ENCODE measurements at regions not wholly inside any gene's neighbourhood (a gene's known extent, or its start where the extent isn't known, plus 50 kb on each side); places are given as distances from the start of the nearest gene placed in this dataset.
"Not testable (repeated sequence)": the region's sequence is repeated elsewhere in the genome, so short reads cannot be mapped to it uniquely, and the experiment has no call there.

DNA sequence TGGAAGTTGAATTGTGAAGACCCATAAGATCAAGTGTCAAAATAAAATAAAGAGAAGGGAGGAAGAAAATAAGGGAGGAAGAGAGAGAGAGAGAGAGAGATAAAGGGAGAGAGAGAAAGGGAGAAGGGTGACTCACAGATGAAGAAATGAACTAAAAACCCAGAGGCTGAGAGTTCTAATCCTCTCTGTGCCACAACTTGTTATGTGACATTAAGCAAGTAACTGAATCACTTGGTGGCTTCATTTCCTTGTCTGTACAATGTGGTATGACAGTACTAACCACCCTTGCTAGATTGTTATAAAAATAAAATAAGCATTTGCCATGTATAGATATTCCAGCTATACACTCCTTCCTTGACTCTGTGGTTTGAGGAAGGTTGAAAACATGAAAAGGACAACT, 189.0 kb upstream of the FRMD6 start:
- Histone ChIP-seq H3K27ac (ENCODE audit: low read length) (no peak overlapping the region), H3K4me3 (ENCODE audit: low read depth in 1 of 2, low read length in 2 of 2) (no peak overlapping the region), H3K36me3 (ENCODE audit: control insufficient read depth in 1 of 2, insufficient read depth in 2 of 2, low read length in 2 of 2) (no peaks in the 10 kb centered on the region), H3K4me1 (ENCODE audit: control insufficient read depth in 1 of 2, insufficient read depth in 2 of 2, low read length in 2 of 2) (no peaks in the 10 kb centered on the region), H3K9me3 (ENCODE audit: control insufficient read depth in 1 of 2, low read length in 2 of 2) (no peaks in the 10 kb centered on the region), H3K27me3 (ENCODE audit: low read depth, low read length) (no peaks in the 10 kb centered on the region)

DNA sequence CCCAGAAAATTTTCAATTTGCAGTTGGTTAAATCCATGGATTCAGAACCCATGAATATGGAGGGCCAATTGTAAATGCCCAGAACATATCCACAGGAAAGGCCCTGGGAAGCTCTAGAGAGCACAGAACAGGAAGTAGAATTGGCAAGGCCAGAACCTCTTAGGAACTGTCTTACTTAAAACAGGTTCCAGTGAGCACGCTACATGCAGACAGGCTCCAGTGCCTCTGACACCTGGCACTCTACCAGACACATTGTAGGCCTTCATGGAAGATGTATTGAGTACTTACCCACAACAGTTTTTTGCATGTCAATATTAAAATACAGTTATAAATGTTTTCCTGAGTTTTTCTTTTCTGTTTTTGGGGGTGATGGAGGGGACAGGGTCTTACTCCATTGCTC, 188.2 kb upstream of the FRMD6 start:
- no peak overlapping the region for H3K27ac ChIP-seq (ENCODE audit: low read length)
- H3K36me3 ChIP-seq (ENCODE audit: control insufficient read depth in 1 of 2, insufficient read depth in 2 of 2, low read length in 2 of 2), result no peaks in the 10 kb centered on the region
- no peak overlapping the region for H3K4me3 ChIP-seq (ENCODE audit: low read depth in 1 of 2, low read length in 2 of 2)
- no peaks in the 10 kb centered on the region for H3K27me3 ChIP-seq (ENCODE audit: low read depth, low read length)
- H3K9me3 ChIP-seq (ENCODE audit: control insufficient read depth in 1 of 2, low read length in 2 of 2), result no peaks in the 10 kb centered on the region
- no peaks in the 10 kb centered on the region for H3K4me1 ChIP-seq (ENCODE audit: control insufficient read depth in 1 of 2, insufficient read depth in 2 of 2, low read length in 2 of 2)

GRCh38 chr14:51464411-51464810, 187.3 kb upstream of the FRMD6 start:
- no peaks in the 10 kb centered on the region for H3K27me3 ChIP-seq (ENCODE audit: low read depth, low read length)
- no peak overlapping the region for H3K27ac ChIP-seq (ENCODE audit: low read length)
- H3K4me1 ChIP-seq (ENCODE audit: control insufficient read depth in 1 of 2, insufficient read depth in 2 of 2, low read length in 2 of 2), result no peaks in the 10 kb centered on the region
- no peak overlapping the region for H3K4me3 ChIP-seq (ENCODE audit: low read depth in 1 of 2, low read length in 2 of 2)
- H3K9me3 ChIP-seq (ENCODE audit: control insufficient read depth in 1 of 2, low read length in 2 of 2), result no peaks in the 10 kb centered on the region
- no peaks in the 10 kb centered on the region for H3K36me3 ChIP-seq (ENCODE audit: control insufficient read depth in 1 of 2, insufficient read depth in 2 of 2, low read length in 2 of 2)

DNA sequence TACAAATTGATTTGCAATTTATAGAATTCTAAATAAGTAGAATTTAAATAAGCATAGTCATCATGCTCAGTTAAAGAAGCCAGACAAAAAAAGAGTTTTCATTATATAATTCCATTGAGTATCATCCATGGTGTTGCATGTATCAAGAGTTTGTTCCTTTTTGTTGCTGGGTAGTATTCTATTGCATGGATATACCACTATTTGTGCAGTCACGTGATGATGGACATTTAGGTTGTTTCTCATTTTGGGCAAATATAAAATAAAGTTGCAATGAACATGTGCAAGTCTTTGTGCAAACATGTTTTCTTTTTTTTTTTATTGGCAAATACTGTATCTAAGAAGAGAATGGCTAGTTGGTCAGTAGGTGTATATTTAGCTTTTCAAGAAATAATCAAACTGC, 186.2 kb upstream of the FRMD6 start:
- Histone ChIP-seq H3K4me1 (ENCODE audit: control insufficient read depth in 1 of 2, insufficient read depth in 2 of 2, low read length in 2 of 2) (no peaks in the 10 kb centered on the region), H3K36me3 (ENCODE audit: control insufficient read depth in 1 of 2, insufficient read depth in 2 of 2, low read length in 2 of 2) (no peaks in the 10 kb centered on the region), H3K4me3 (ENCODE audit: low read depth in 1 of 2, low read length in 2 of 2) (no peak overlapping the region), H3K27ac (ENCODE audit: low read length) (no peak overlapping the region), H3K9me3 (ENCODE audit: control insufficient read depth in 1 of 2, low read length in 2 of 2) (no peaks in the 10 kb centered on the region), H3K27me3 (ENCODE audit: low read depth, low read length) (no peaks in the 10 kb centered on the region)

DNA sequence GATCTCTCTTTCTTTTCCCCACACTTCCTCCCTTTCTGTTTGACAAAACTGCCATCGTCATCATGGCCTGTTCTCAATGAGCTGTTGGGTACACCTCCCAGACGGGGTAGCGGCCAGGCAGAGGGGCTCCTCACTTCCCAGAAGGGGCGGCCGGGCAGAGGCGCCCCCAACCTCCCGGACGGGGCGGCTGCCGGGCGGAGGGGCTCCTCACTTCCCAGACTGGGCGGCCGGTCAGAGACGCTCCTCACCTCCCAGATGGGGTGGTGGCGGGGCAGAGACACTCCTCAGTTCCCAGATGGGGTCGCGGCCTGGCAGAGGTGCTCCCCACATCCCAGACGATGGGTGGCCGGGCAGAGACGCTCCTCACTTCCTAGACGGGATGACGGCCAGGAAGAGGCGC, 184.3 kb upstream of the FRMD6 start:
- not testable (repeated sequence) for H3K27me3 ChIP-seq (ENCODE audit: low read depth, low read length); H3K4me3 ChIP-seq (ENCODE audit: low read depth in 1 of 2, low read length in 2 of 2); H3K9me3 ChIP-seq (ENCODE audit: control insufficient read depth in 1 of 2, low read length in 2 of 2); H3K36me3 ChIP-seq (ENCODE audit: control insufficient read depth in 1 of 2, insufficient read depth in 2 of 2, low read length in 2 of 2); H3K27ac ChIP-seq (ENCODE audit: low read length); H3K4me1 ChIP-seq (ENCODE audit: control insufficient read depth in 1 of 2, insufficient read depth in 2 of 2, low read length in 2 of 2)

DNA sequence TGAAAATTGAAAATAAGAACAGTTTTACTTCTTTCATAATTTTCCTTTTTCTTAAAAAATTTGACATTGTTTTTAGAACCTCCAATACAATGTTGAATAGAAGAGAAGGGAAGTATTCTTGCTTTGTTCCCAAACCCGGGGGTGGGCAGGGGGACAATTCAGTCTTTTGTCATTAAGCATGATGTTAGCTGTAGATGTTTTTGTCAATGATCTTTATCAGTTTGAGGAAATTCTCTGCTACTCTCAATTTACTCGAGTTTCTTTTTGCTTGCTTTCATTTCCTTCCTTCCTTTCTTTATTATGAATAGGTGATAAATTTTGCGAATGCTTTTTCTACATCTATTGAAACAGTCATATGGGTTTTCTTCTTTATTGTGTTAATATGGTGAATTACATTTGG, 183.2 kb upstream of the FRMD6 start:
- Histone ChIP-seq H3K36me3 (ENCODE audit: control insufficient read depth in 1 of 2, insufficient read depth in 2 of 2, low read length in 2 of 2) (no peaks in the 10 kb centered on the region), H3K4me3 (ENCODE audit: low read depth in 1 of 2, low read length in 2 of 2) (no peak overlapping the region), H3K4me1 (ENCODE audit: control insufficient read depth in 1 of 2, insufficient read depth in 2 of 2, low read length in 2 of 2) (no peaks in the 10 kb centered on the region), H3K9me3 (ENCODE audit: control insufficient read depth in 1 of 2, low read length in 2 of 2) (no peaks in the 10 kb centered on the region), H3K27ac (ENCODE audit: low read length) (no peak overlapping the region), H3K27me3 (ENCODE audit: low read depth, low read length) (no peaks in the 10 kb centered on the region)

- H3K4me3 ChIP-seq (ENCODE audit: low read depth in 1 of 2, low read length in 2 of 2), result no peak overlapping the region
- H3K9me3 ChIP-seq (ENCODE audit: control insufficient read depth in 1 of 2, low read length in 2 of 2), result no peaks in the 10 kb centered on the region
- H3K27ac ChIP-seq (ENCODE audit: low read length), result no peak overlapping the region
- no peaks in the 10 kb centered on the region for H3K4me1 ChIP-seq (ENCODE audit: control insufficient read depth in 1 of 2, insufficient read depth in 2 of 2, low read length in 2 of 2)
- H3K27me3 ChIP-seq (ENCODE audit: low read depth, low read length), result no peaks in the 10 kb centered on the region
- no peaks in the 10 kb centered on the region for H3K36me3 ChIP-seq (ENCODE audit: control insufficient read depth in 1 of 2, insufficient read depth in 2 of 2, low read length in 2 of 2)
Observed at GRCh38 chr14:51472881-51473280, 178.8 kb upstream of the FRMD6 start.

- H3K9me3 ChIP-seq (ENCODE audit: control insufficient read depth in 1 of 2, low read length in 2 of 2), result no peaks in the 10 kb centered on the region
- H3K27me3 ChIP-seq (ENCODE audit: low read depth, low read length), result no peaks in the 10 kb centered on the region
- no peak overlapping the region for H3K27ac ChIP-seq (ENCODE audit: low read length)
- no peaks in the 10 kb centered on the region for H3K36me3 ChIP-seq (ENCODE audit: control insufficient read depth in 1 of 2, insufficient read depth in 2 of 2, low read length in 2 of 2)
- H3K4me3 ChIP-seq (ENCODE audit: low read depth in 1 of 2, low read length in 2 of 2), result no peak overlapping the region
- H3K4me1 ChIP-seq (ENCODE audit: control insufficient read depth in 1 of 2, insufficient read depth in 2 of 2, low read length in 2 of 2), result no peaks in the 10 kb centered on the region
Observed at GRCh38 chr14:51473351-51473750, 178.4 kb upstream of the FRMD6 start.

GRCh38 chr14:51473808-51474565, 177.7 kb upstream of the FRMD6 start:
- H3K4me1 ChIP-seq (ENCODE audit: control insufficient read depth in 1 of 2, insufficient read depth in 2 of 2, low read length in 2 of 2), result no peaks in the 10 kb centered on the region

DNA sequence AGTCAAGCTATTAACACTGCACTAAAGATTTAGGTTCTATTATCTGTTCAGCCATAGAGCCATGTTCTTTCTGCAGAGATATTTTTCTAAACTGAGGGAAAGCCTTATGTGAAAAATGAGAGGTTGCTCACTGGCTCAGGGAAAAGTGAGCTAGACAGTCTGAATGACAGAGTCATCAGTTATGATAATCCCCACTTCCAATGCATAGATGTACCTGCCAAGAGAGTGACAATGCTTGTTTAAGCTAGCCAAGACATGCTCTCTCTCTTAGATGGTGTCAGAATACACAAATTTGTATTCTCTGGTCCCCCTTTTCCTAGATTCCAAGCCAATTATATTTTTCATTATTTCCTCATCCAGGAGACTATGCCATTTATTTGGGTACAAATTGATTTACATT, 176.9 kb upstream of the FRMD6 start:
- peaks cover 0 to 6% of the 10 kb centered on the region in 2 donors for H3K4me1 ChIP-seq (ENCODE audit: control insufficient read depth in 1 of 2, insufficient read depth in 2 of 2, low read length in 2 of 2)
- no peaks in the 10 kb centered on the region for H3K9me3 ChIP-seq (ENCODE audit: control insufficient read depth in 1 of 2, low read length in 2 of 2)
- no peaks in the 10 kb centered on the region for H3K27me3 ChIP-seq (ENCODE audit: low read depth, low read length)
- H3K36me3 ChIP-seq (ENCODE audit: control insufficient read depth in 1 of 2, insufficient read depth in 2 of 2, low read length in 2 of 2), result no peaks in the 10 kb centered on the region
- H3K4me3 ChIP-seq (ENCODE audit: low read depth in 1 of 2, low read length in 2 of 2), result no peak overlapping the region
- no peak overlapping the region for H3K27ac ChIP-seq (ENCODE audit: low read length)

More at GRCh38 chr14:51473808-51474565, 177.7 kb upstream of the FRMD6 start:
- H3K4me3 ChIP-seq (ENCODE audit: low read depth in 1 of 2, low read length in 2 of 2), result no peak overlapping the region
- H3K36me3 ChIP-seq (ENCODE audit: control insufficient read depth in 1 of 2, insufficient read depth in 2 of 2, low read length in 2 of 2), result no peaks in the 10 kb centered on the region
- H3K27me3 ChIP-seq (ENCODE audit: low read depth, low read length), result no peaks in the 10 kb centered on the region
- no peaks in the 10 kb centered on the region for H3K9me3 ChIP-seq (ENCODE audit: control insufficient read depth in 1 of 2, low read length in 2 of 2)
- no peak overlapping the region for H3K27ac ChIP-seq (ENCODE audit: low read length)

GRCh38 chr14:51478175-51478621, 173.5 kb upstream of the FRMD6 start:
- Histone ChIP-seq H3K36me3 (ENCODE audit: control insufficient read depth in 1 of 2, insufficient read depth in 2 of 2, low read length in 2 of 2) (no peaks in the 10 kb centered on the region), H3K27ac (ENCODE audit: low read length) (no peak overlapping the region), H3K9me3 (ENCODE audit: control insufficient read depth in 1 of 2, low read length in 2 of 2) (no peaks in the 10 kb centered on the region), H3K4me3 (ENCODE audit: low read depth in 1 of 2, low read length in 2 of 2) (no peak overlapping the region), H3K27me3 (ENCODE audit: low read depth, low read length) (no peaks in the 10 kb centered on the region), H3K4me1 (ENCODE audit: control insufficient read depth in 1 of 2, insufficient read depth in 2 of 2, low read length in 2 of 2) (peaks cover 0 to 8% of the 10 kb centered on the region in 2 donors)
